HCT116 (cell line): ENCODE measurements at regions not wholly inside any gene's neighbourhood (a gene's known extent, or its start where the extent isn't known, plus 50 kb on each side); places are given as distances from the start of the nearest gene placed in this dataset.

ENCODE experiments used
- ATAC-seq: fragments of 200-7000 bp; cut with Tn5 transposase; 2 replicates; pipeline ENCODE4 v1.9.1; 2020; ENCODE audit warnings: mild to moderate bottlenecking, moderate library complexity
- BruUV-seq: library from RNA; stranded (reverse); fragments of 400-500 nt; replicated peaks from 2 replicates; lab custom pipeline; 2021; lab: Mats Ljungman, UMichigan
- CTCF ChIA-PET: fragments of 300-600 bp; sonication (Branson Sonifier 250); formaldehyde crosslinking; loops from one replicate; lab custom pipeline; 2021; ENCODE audit warnings: antibody characterized with exemption; lab: Charles Lee
- POLR2A ChIA-PET: fragments of 300-600, 350-600 bp; sonication (Branson Sonifier 250); formaldehyde crosslinking; loops from one replicate; lab custom pipeline; 2021; ENCODE audit warnings: antibody characterized with exemption; lab: Charles Lee
- RAD21 ChIA-PET, 2 experiments: fragments of 300-600 bp; sonication (Branson Sonifier 250); formaldehyde crosslinking; loops; one replicate each; lab custom pipeline; 2023; ENCODE audit warnings: low total read pairs in 2 of 2; ENCODE audit not compliant: uncharacterized antibody in 2 of 2, unreplicated experiment in 2 of 2, low non-redundant PET in 1 of 2; lab: Charles Lee
- DNase-seq: peaks from one replicate; pipeline ENCODE4 v3.0.0-alpha.2; 2010; ENCODE audit warnings: low read depth, low spot score
- H2AFZ ChIP-seq: fragments of 200-600 bp; shearing (Covaris generic), sonication (generic); 2 replicates; pipeline ENCODE4 v1.6.1; 2017; ENCODE audit warnings: low read depth, mixed run types, mixed read lengths, antibody characterized with exemption, low read length; ENCODE audit not compliant: poor library complexity, severe bottlenecking
- H3K27ac ChIP-seq: 2 replicates; pipeline ENCODE4 v1.5.1; 2012; ENCODE audit warnings: low read depth, low read length
- H3K27me3 ChIP-seq: fragments of 200-600 bp; sonication (generic); 2 replicates; pipeline ENCODE4 v1.6.1; 2016; ENCODE audit warnings: mixed run types, low read length, mixed read lengths; ENCODE audit not compliant: insufficient read depth
- H3K36me3 ChIP-seq, 2 experiments: fragments of 200-500 bp in 1 of 2; fragments of 200-600 bp in 1 of 2; sonication (Bioruptor generic) in 1 of 2; sonication (generic) in 1 of 2; 2 replicates each; pipeline versions ENCODE4 v1.5.1 to v1.6.1; 2014 to 2016; ENCODE audit warnings: low read length in 2 of 2, inconsistent platforms in 1 of 2, mixed read lengths in 1 of 2, mixed run types in 1 of 2; ENCODE audit not compliant: insufficient read depth in 2 of 2, control insufficient read depth in 1 of 2
- H3K4me1 ChIP-seq, 2 experiments: fragments of 200-600 bp in 1 of 2; sonication (generic) in 1 of 2; 2 replicates each; pipeline versions ENCODE4 v1.5.1 to v1.6.1; 2012 to 2017; ENCODE audit warnings: low read length in 2 of 2, inconsistent platforms in 1 of 2, mild to moderate bottlenecking in 1 of 2, mixed read lengths in 1 of 2, mixed run types in 1 of 2, moderate library complexity in 1 of 2; ENCODE audit not compliant: insufficient read depth in 2 of 2, control insufficient read depth in 1 of 2
- H3K4me2 ChIP-seq: fragments of 200-600 bp; sonication (generic); 2 replicates; pipeline ENCODE4 v1.6.1; 2017; ENCODE audit warnings: mixed run types, low read length, mixed read lengths
- H3K4me3 ChIP-seq, 2 experiments: fragments of 200-600 bp in 1 of 2; sonication (generic) in 1 of 2; replicated peaks in 1 of 2; 2 replicates each; pipeline ENCODE4 v1.5.1; 2011 to 2016; ENCODE audit warnings: low read length in 2 of 2, control low read depth in 1 of 2, low read depth in 1 of 2, mild to moderate bottlenecking in 1 of 2, mixed read lengths in 1 of 2, mixed run types in 1 of 2
- H3K79me2 ChIP-seq: fragments of 200-600 bp; sonication (generic); 2 replicates; pipeline ENCODE4 v1.6.1; 2017; ENCODE audit warnings: mild to moderate bottlenecking, mixed run types, low read length, moderate library complexity, mixed read lengths; ENCODE audit not compliant: insufficient read depth
- H3K9ac ChIP-seq: fragments of 200-600 bp; sonication (generic); 2 replicates; pipeline ENCODE4 v1.6.1; 2016; ENCODE audit warnings: low read length, mixed read lengths
- H3K9me2 ChIP-seq: fragments of 200-600 bp; sonication (generic), shearing (Covaris generic); 2 replicates; pipeline ENCODE4 v1.6.1; 2017; ENCODE audit warnings: mixed run types, mild to moderate bottlenecking, moderate library complexity; ENCODE audit not compliant: insufficient read depth
- H3K9me3 ChIP-seq, 2 experiments: fragments of 200-500 bp in 1 of 2; fragments of 200-600 bp in 1 of 2; sonication (Bioruptor generic) in 1 of 2; sonication (generic) in 1 of 2; 2 replicates each; pipeline ENCODE4 v1.6.1; 2014 to 2017; ENCODE audit warnings: low read length in 2 of 2, mixed read lengths in 2 of 2, inconsistent platforms in 1 of 2, low read depth in 1 of 2, mild to moderate bottlenecking in 1 of 2, mixed run types in 1 of 2, moderate library complexity in 1 of 2; ENCODE audit not compliant: control insufficient read depth in 1 of 2, insufficient read depth in 1 of 2
- H4K20me1 ChIP-seq: fragments of 200-600 bp; sonication (generic), shearing (Covaris generic); 2 replicates; pipeline ENCODE4 v1.6.1; 2017; ENCODE audit warnings: mixed run types, mild to moderate bottlenecking, moderate library complexity; ENCODE audit not compliant: insufficient read depth
- ATF3 ChIP-seq: IDR thresholded peaks from 2 replicates; pipeline ENCODE4 v1.6.1; 2012
- CBX3 ChIP-seq: IDR thresholded peaks from 2 replicates; pipeline ENCODE4 v1.6.1; 2012; ENCODE audit warnings: low read depth
- CEBPB ChIP-seq: IDR thresholded peaks from 2 replicates; pipeline ENCODE4 v1.6.1; 2012; ENCODE audit warnings: low read depth
- CTCF ChIP-seq, 3 experiments: fragments of 200-600 bp in 1 of 3; sonication (generic) in 1 of 3; IDR thresholded peaks in 2 of 3; conservative IDR thresholded peaks in 1 of 3; 2 replicates each; pipeline ENCODE4 v1.5.1; 2012 to 2017; ENCODE audit warnings: low read depth in 2 of 3, low read length in 2 of 3, antibody characterized with exemption in 1 of 3, borderline replicate concordance in 1 of 3, control low read depth in 1 of 3, mild to moderate bottlenecking in 1 of 3, mixed read lengths in 1 of 3, mixed run types in 1 of 3, moderate library complexity in 1 of 3; ENCODE audit not compliant: insufficient read depth in 1 of 3
- EGR1 ChIP-seq: IDR thresholded peaks from 2 replicates; pipeline ENCODE4 v1.6.1; 2012; ENCODE audit warnings: low read depth
- ELF1 ChIP-seq: IDR thresholded peaks from 2 replicates; pipeline ENCODE4 v1.6.1; 2012; ENCODE audit warnings: low read depth, borderline replicate concordance
- EZH2 ChIP-seq: fragments of 200-600 bp; sonication (generic); IDR thresholded peaks from 2 replicates; pipeline ENCODE4 v1.6.1; 2017; ENCODE audit warnings: antibody characterized with exemption, mixed run types
- FOSL1 ChIP-seq: IDR thresholded peaks from 2 replicates; pipeline ENCODE4 v1.6.1; 2012; ENCODE audit warnings: low read depth
- JUND ChIP-seq: IDR thresholded peaks from 2 replicates; pipeline ENCODE4 v1.6.1; 2012
- POLR2A ChIP-seq: IDR thresholded peaks from 2 replicates; pipeline ENCODE4 v1.7.0; 2011; ENCODE audit warnings: borderline replicate concordance; ENCODE audit not compliant: insufficient read depth, insufficient read length; ENCODE audit errors: extremely low read depth
- POLR2AphosphoS5 ChIP-seq: IDR thresholded peaks from 2 replicates; pipeline ENCODE4 v1.6.1; 2011; ENCODE audit warnings: mild to moderate bottlenecking, low read depth, low read length, moderate library complexity
- RAD21 ChIP-seq: IDR thresholded peaks from 2 replicates; pipeline ENCODE4 v1.6.1; 2012; ENCODE audit warnings: low read depth, mild to moderate bottlenecking
- SIN3A ChIP-seq: IDR thresholded peaks from 2 replicates; pipeline ENCODE4 v1.6.1; 2012; ENCODE audit warnings: low read depth
- SP1 ChIP-seq: IDR thresholded peaks from 2 replicates; pipeline ENCODE4 v1.6.1; 2012; ENCODE audit warnings: low read depth
- SRF ChIP-seq: IDR thresholded peaks from 2 replicates; pipeline ENCODE4 v1.6.1; 2012; ENCODE audit warnings: low read depth
- TCF7L2 ChIP-seq: IDR thresholded peaks from 2 replicates; pipeline ENCODE4 v1.7.0; 2011; ENCODE audit warnings: borderline replicate concordance, inconsistent platforms; ENCODE audit not compliant: insufficient read depth, insufficient read length; ENCODE audit errors: extremely low read depth
- YY1 ChIP-seq: IDR thresholded peaks from 2 replicates; pipeline ENCODE4 v1.6.1; 2011; ENCODE audit warnings: low read length, low read depth, moderate library complexity, mild to moderate bottlenecking; ENCODE audit not compliant: insufficient replicate concordance; ENCODE audit errors: extremely low read depth
- ZBTB33 ChIP-seq: IDR thresholded peaks from 2 replicates; pipeline ENCODE4 v1.6.1; 2011; ENCODE audit warnings: mild to moderate bottlenecking, low read length, moderate library complexity; ENCODE audit not compliant: insufficient replicate concordance; ENCODE audit errors: extremely low read depth
- ZFX ChIP-seq: fragments of 450-650 bp; IDR thresholded peaks from 2 replicates; pipeline ENCODE4 v1.6.1; 2017
- intact Hi-C: fragments of 100-400 bp; cut with micrococcal nuclease; formaldehyde crosslinking; loops from 2 replicates; pipeline ENCODE4 v1.10.0; 2022

- POLR2A ChIA-PET = no interaction called here
- Histone ChIP-seq H3K9me2 (no peaks in the 10 kb centered on the region), H3K4me3 (no peak overlapping the region), H3K4me2 (no peak overlapping the region), H3K79me2 (no peaks in the 10 kb centered on the region), H3K27ac (no peak overlapping the region), H3K9ac (no peak overlapping the region), H4K20me1 (no peaks in the 10 kb centered on the region), H3K36me3 (no peaks in the 10 kb centered on the region), H3K4me1 (no peaks in the 10 kb centered on the region), H3K27me3 (no peaks in the 10 kb centered on the region; the same call in 1 of the 2 replicates), H2AFZ (no peak overlapping the region), H3K9me3 (no peaks in the 10 kb centered on the region)
- TF ChIP-seq RAD21 (no peak), CEBPB (no peak), ZFX (no peak), SIN3A (no peak), CTCF (IDR thresholded peaks at IDR 0.05 in 2 of 3, conservative IDR thresholded peaks at IDR 0.05 in 1 of 3; ENCODE audit: borderline replicate concordance in 1 of 3, insufficient read depth in 1 of 3, low read depth in 2 of 3, low read length in 2 of 3) (no peak), POLR2A (no peak), ELF1 (no peak), SP1 (no peak), ATF3 (no peak), EZH2 (no peak), YY1 (no peak), ZBTB33 (no peak), FOSL1 (no peak), JUND (no peak), CBX3 (no peak), TCF7L2 (no peak), EGR1 (no peak), POLR2AphosphoS5 (no peak), SRF (no peak)
- intact Hi-C loops = no loop called here
- BruUV-seq = no TSS peak
- RAD21 ChIA-PET = no interaction called here
- ATAC-seq (no peak), DNase-seq (no peak)
- CTCF ChIA-PET = no interaction called here
Observed at GRCh38 chr5:159560088-159560487, 229.8 kb upstream of the IL12B start.
